Upper lobe of left lung (tissue), 6 donors: ENCODE measurements at regions not wholly inside any gene's neighbourhood (a gene's known extent, or its start where the extent isn't known, plus 50 kb on each side); places are given as distances from the start of the nearest gene placed in this dataset.

Source experiments
- ATAC-seq, 2 donors: fragments of 200-7000 bp; cut with Tn5 transposase; one replicate each; pipeline ENCODE4 v1.9.1; 2022; ENCODE audit warnings: mild to moderate bottlenecking in 2 of 2, moderate library complexity in 2 of 2; ENCODE audit not compliant: low FRiP score in 2 of 2
- DNase-seq, 2 donors: peaks; one replicate each; pipeline ENCODE4 v3.0.0-alpha.2; 2019 to 2020
- H3K27ac ChIP-seq, 4 donors: fragments of 200-600 bp; sonication (generic); one replicate each; pipeline ENCODE4 v1.5.1; 2016 to 2019
- H3K27me3 ChIP-seq, 4 donors: fragments of 200-600 bp; sonication (generic); one replicate each; pipeline ENCODE4 v1.5.1; 2017 to 2019
- H3K36me3 ChIP-seq, 4 donors: fragments of 200-600 bp; sonication (generic); one replicate each; pipeline ENCODE4 v1.5.1; 2016 to 2019
- H3K4me1 ChIP-seq, 4 donors: fragments of 200-600 bp; sonication (generic); one replicate each; pipeline ENCODE4 v1.5.1; 2018 to 2019
- H3K4me3 ChIP-seq, 4 donors: fragments of 200-600 bp; sonication (generic); one replicate each; pipeline ENCODE4 v1.5.1; 2017 to 2019; ENCODE audit warnings: mild to moderate bottlenecking in 2 of 4, moderate library complexity in 1 of 4
- H3K9me3 ChIP-seq, 4 donors: fragments of 200-600 bp; sonication (generic); one replicate each; pipeline ENCODE4 v1.5.1; 2018 to 2019
- EP300 ChIP-seq, 4 donors: sonication (generic); formaldehyde crosslinking; IDR thresholded peaks; one replicate each; pipeline ENCODE4 v1.5.1; 2017; ENCODE audit warnings: antibody characterized with exemption in 4 of 4, control low read depth in 2 of 4
- POLR2A ChIP-seq, 4 donors: fragments of 450-650 bp; IDR thresholded peaks; one replicate each; pipeline ENCODE4 v1.5.1; 2016 to 2017; ENCODE audit warnings: antibody characterized with exemption in 4 of 4, mild to moderate bottlenecking in 2 of 4
- POLR2AphosphoS5 ChIP-seq, 2 donors: sonication (generic); formaldehyde crosslinking; IDR thresholded peaks; one replicate each; pipeline ENCODE4 v1.5.1; 2017; ENCODE audit warnings: antibody characterized with exemption in 2 of 2
- WGBS, 2 donors: methylation state at CpG; one replicate each; pipeline ENCODE4 v1.1.5; 2017 to 2018; 5-methylcytosine and 5-hydroxymethylcytosine counted together
- TF ChIP-seq, protein P1 (sequence below), 6 experiments: fragments of 450-650 bp in 4 of 6; fragments of 200-600 bp in 2 of 6; sonication (generic) in 2 of 6; IDR thresholded peaks; one replicate each; pipeline ENCODE4 v1.5.1; 2016 to 2019; ENCODE audit warnings: antibody characterized with exemption in 6 of 6
- donor health status: DM: no; HTN: no; CAD: no; lungs with moderate emphysema.
- donor health status: DM: no; HTN: yes; CAD: no; lungs with severe emphysema.

DNA sequence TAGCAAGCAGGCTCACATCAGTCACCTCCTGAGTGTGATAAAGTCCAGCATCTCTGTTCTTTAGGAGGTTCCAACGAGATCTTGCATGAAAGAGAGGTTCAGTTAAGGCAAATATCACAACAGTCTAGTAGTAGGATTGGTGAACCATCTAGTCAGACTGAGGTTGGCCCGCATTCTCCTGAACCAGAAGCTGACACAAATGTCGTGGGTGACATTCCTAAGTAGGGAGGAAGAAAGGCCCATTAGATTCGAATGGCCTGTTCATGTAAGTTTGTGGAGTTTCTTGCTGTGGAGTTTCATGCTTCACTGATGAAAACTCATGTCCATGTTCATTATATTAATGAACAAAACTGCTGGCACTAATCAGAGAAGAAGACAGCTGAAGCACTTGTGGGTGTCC is 66.7 kb upstream of the XCR1 start:
- Histone ChIP-seq H3K27ac (peak overlapping the region in 2 of 4 donors; percentile 24 to 58), H3K27me3 (no peaks in the 10 kb centered on the region), H3K4me1 (peaks cover 20 to 34% (median 27%) of the 10 kb centered on the region in 4 donors), H3K36me3 (no peaks in the 10 kb centered on the region), H3K9me3 (no peaks in the 10 kb centered on the region), H3K4me3 (no peak overlapping the region)
- DNase-seq: no peak
- 90 to 92% methylated on average over 4 of the region's 4 CpGs for WGBS, 2 donors
- no peak for ATAC-seq
- no peak for TF ChIP-seq POLR2A (IDR thresholded peaks at IDR 0.05)
- TF ChIP-seq EP300 (IDR thresholded peaks at IDR 0.05): no peak
- no peak for TF ChIP-seq POLR2AphosphoS5 (IDR thresholded peaks at IDR 0.05)
- TF ChIP-seq, protein P1, sequence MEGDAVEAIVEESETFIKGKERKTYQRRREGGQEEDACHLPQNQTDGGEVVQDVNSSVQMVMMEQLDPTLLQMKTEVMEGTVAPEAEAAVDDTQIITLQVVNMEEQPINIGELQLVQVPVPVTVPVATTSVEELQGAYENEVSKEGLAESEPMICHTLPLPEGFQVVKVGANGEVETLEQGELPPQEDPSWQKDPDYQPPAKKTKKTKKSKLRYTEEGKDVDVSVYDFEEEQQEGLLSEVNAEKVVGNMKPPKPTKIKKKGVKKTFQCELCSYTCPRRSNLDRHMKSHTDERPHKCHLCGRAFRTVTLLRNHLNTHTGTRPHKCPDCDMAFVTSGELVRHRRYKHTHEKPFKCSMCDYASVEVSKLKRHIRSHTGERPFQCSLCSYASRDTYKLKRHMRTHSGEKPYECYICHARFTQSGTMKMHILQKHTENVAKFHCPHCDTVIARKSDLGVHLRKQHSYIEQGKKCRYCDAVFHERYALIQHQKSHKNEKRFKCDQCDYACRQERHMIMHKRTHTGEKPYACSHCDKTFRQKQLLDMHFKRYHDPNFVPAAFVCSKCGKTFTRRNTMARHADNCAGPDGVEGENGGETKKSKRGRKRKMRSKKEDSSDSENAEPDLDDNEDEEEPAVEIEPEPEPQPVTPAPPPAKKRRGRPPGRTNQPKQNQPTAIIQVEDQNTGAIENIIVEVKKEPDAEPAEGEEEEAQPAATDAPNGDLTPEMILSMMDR (IDR thresholded peaks at IDR 0.05): no peak

DNA sequence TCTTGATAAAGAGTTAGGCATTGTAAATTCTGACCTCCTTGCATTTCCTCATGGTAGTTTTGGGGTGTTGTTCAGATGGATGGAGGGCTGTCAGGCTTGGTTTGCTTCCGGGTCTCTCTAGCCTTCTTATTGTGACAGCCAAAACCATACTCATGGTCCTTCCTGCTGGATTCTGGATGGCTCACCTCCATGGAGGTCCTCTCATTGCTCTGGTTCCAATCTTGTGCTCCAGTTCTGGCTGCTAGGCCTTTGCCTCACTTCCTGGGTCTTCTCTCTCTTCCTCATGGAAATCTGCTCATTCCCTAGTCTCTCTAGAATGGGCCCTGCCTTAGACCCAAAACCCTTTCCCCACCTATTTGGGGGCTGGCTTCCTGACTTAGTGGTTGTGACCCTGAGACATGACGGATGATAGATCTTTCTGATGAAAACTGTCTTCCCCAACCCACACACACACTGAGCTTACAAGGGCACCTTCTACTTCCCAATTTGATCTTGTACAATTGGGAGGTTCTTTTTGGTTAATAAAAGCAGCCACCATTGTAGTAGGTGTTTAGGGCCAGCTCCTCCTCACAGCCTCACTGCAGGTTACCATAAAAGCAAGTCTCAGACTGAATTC is 66.2 kb upstream of the XCR1 start:
- Histone ChIP-seq H3K36me3 (no peaks in the 10 kb centered on the region), H3K27ac (peak overlapping the region in 1 of 4 donors; percentile 24), H3K27me3 (no peaks in the 10 kb centered on the region), H3K4me3 (no peak overlapping the region), H3K9me3 (no peaks in the 10 kb centered on the region), H3K4me1 (peaks cover 15 to 35% (median 30%) of the 10 kb centered on the region in 4 donors)
- WGBS, 2 donors: 88 to 92% methylated on average over 2 of the region's 2 CpGs
- DNase-seq (no peak), ATAC-seq (no peak)
- TF ChIP-seq POLR2AphosphoS5 (IDR thresholded peaks at IDR 0.05): no peak
- no peak for TF ChIP-seq EP300 (IDR thresholded peaks at IDR 0.05)
- TF ChIP-seq, protein P1 (IDR thresholded peaks at IDR 0.05): no peak
- TF ChIP-seq POLR2A (IDR thresholded peaks at IDR 0.05): no peak

DNA sequence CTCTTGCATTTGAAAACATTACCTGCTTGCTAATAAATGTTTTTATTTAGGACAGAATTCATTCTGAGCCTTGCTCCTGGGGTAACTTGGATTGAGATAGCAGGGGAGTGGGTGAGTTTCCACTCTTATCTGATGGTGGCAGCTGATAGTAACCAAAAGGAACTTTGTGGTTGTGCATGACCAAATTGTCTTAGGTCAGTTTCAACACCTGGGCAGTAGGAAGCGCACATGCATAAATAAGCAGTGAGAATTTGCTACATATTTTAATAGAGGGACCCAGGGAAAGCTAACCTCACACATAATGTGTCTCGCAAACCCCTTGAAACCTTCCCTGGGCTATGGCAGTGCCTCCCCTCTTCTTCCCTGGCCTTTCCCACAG is 65.4 kb upstream of the XCR1 start:
- H3K4me1 ChIP-seq: peaks cover 7 to 32% (median 27%) of the 10 kb centered on the region in 4 donors
- H3K27me3 ChIP-seq: no peaks in the 10 kb centered on the region
- peak overlapping the region in 1 of 4 donors; percentile 24 for H3K27ac ChIP-seq
- no peaks in the 10 kb centered on the region for H3K9me3 ChIP-seq
- DNase-seq (no peak), ATAC-seq (no peak)
- H3K36me3 ChIP-seq: no peaks in the 10 kb centered on the region
- no peak overlapping the region for H3K4me3 ChIP-seq
- no peak for TF ChIP-seq POLR2AphosphoS5 (IDR thresholded peaks at IDR 0.05)
- 83 to 92% methylated on average over 2 of the region's 2 CpGs for WGBS, 2 donors

DNA sequence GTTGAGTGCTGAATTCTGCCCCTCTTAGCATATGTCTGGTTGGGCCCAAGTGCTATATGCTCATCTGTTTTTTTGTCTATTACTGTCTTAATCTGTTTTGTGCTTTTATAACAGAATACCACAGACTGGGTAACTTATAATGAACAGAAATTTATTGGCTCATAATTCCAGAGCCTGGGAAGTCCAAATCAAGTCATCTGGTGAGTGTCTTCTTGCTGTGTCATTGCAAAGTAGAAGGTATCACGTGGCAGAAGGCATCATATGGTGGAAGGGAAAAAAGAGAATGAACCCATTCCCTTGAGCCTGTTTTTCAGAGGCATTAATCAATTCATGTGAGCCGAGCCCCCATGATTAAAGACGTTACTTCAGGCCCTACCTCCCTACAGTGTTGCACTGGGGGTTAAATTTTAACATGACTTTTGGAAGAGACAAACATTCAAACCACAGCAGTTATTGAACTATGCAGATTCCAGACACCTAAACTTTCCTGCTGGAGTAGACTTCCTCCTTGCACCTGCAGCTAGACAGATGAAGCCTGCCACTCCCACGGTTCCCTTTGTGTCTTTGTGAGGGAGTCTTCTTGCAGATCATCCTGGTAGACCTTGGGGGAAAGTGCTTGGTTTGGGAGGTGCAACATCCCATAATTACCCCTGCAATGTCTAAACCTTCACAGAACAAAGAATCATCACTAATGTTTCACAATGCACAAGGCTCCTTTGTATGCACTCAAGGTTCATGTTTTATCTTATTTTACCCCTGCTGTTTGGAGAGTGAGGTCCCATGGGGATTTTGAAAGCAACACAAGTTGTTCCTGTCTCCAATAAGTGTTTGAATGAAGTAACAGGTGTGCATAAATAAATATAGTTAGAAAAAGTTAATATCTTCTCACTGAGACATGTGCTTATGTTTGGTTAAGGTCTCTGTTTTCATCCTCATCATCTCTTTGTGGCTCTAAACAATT is 64.7 kb upstream of the XCR1 start:
- Histone ChIP-seq H3K4me1 (peaks cover under 1 to 25% (median 21%) of the 10 kb centered on the region in 4 donors), H3K27me3 (no peaks in the 10 kb centered on the region), H3K9me3 (no peaks in the 10 kb centered on the region), H3K4me3 (no peak overlapping the region), H3K36me3 (no peaks in the 10 kb centered on the region), H3K27ac (peak overlapping the region in 3 of 4 donors; percentile 78 to 86 (median 82))
- WGBS, 2 donors: 62 to 64% methylated on average over 4 of the region's 4 CpGs
- TF ChIP-seq, protein P1 (IDR thresholded peaks at IDR 0.05): no peak
- TF ChIP-seq EP300 (IDR thresholded peaks at IDR 0.05) (no peak), POLR2A (IDR thresholded peaks at IDR 0.05) (no peak), POLR2AphosphoS5 (IDR thresholded peaks at IDR 0.05) (no peak)
- DNase-seq: no peak
- ATAC-seq: no peak

DNA sequence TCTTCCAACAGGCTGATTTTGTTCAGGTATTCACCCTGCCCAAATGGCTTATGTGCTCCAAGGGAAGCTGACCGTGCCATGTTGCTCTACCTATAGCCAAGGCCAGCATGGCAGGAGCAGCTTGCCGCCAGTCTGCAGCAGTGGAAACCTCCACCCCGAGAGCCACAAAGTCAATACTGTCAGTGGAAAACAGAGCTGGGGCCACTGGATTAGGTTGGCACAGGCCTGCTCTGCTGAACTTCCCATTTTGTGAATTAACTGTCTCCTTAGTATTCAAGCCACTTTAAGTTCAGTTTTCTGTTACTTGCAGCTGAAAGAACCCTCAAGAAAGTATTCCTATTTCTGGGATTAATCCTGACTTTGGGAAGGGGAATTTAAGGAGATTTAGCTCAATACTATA is 63.8 kb upstream of the XCR1 start:
- TF ChIP-seq EP300 (IDR thresholded peaks at IDR 0.05) (no peak), POLR2A (IDR thresholded peaks at IDR 0.05) (no peak), POLR2AphosphoS5 (IDR thresholded peaks at IDR 0.05) (no peak)
- TF ChIP-seq, protein P1 (IDR thresholded peaks at IDR 0.05): no peak
- Histone ChIP-seq H3K9me3 (no peaks in the 10 kb centered on the region), H3K4me3 (no peak overlapping the region), H3K36me3 (no peaks in the 10 kb centered on the region), H3K27ac (peak overlapping the region; percentile 28 to 86 (median 80)), H3K4me1 (peaks cover 0 to 25% (median 17%) of the 10 kb centered on the region in 4 donors), H3K27me3 (no peaks in the 10 kb centered on the region)
- peak; percentile 3 to 44 for DNase-seq
- no peak for ATAC-seq
- 80 to 90% methylated on average over 2 to 3 of the region's 3 CpGs for WGBS, 2 donors
